ENCODE measurements at regions not wholly inside any gene's neighbourhood (a gene's known extent, or its start where the extent isn't known, plus 50 kb on each side); places are given as distances from the start of the nearest gene placed in this dataset.

DNA sequence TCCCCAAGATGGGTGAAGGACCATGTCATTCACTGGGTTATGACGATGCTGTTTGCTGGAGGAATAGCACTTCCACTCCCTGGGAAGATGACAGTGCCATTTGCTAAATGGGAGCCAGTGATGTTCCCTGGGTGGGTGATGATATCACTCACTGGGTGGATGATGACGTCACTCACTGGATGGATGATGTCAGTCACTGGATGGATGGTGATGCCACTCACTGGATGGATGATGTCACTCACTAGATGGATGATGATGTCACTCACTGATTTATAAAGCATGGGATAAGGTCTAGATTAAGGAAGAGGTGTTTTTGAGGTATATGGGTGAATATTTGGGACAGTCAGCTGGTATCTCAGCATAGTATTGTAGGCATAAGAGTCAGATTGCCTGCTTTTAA is 457.2 kb downstream of the AJAP1 start:
- DNase-seq (no peak), ATAC-seq (no peak)
- no peaks in the 10 kb centered on the region for H3K27me3 ChIP-seq
- H3K36me3 ChIP-seq (replicated peaks in 1 of 2; ENCODE audit: insufficient read depth in 1 of 2, low read depth in 2 of 2): no peaks in the 10 kb centered on the region
- no peak overlapping the region for H3K4me3 ChIP-seq
- no peaks in the 10 kb centered on the region for H3K9me3 ChIP-seq
- intact Hi-C loops (cut with DNase I): no loop called here
- H3K27ac ChIP-seq: no peak overlapping the region
- 60 to 71% methylated on average over 2 of the region's 2 CpGs for WGBS, 2 donors
- TF ChIP-seq POLR2A (IDR thresholded peaks at IDR 0.05): no peak
- TF ChIP-seq, protein P1, sequence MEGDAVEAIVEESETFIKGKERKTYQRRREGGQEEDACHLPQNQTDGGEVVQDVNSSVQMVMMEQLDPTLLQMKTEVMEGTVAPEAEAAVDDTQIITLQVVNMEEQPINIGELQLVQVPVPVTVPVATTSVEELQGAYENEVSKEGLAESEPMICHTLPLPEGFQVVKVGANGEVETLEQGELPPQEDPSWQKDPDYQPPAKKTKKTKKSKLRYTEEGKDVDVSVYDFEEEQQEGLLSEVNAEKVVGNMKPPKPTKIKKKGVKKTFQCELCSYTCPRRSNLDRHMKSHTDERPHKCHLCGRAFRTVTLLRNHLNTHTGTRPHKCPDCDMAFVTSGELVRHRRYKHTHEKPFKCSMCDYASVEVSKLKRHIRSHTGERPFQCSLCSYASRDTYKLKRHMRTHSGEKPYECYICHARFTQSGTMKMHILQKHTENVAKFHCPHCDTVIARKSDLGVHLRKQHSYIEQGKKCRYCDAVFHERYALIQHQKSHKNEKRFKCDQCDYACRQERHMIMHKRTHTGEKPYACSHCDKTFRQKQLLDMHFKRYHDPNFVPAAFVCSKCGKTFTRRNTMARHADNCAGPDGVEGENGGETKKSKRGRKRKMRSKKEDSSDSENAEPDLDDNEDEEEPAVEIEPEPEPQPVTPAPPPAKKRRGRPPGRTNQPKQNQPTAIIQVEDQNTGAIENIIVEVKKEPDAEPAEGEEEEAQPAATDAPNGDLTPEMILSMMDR (IDR thresholded peaks at IDR 0.05): no peak
- H3K4me1 ChIP-seq: no peaks in the 10 kb centered on the region

DNA sequence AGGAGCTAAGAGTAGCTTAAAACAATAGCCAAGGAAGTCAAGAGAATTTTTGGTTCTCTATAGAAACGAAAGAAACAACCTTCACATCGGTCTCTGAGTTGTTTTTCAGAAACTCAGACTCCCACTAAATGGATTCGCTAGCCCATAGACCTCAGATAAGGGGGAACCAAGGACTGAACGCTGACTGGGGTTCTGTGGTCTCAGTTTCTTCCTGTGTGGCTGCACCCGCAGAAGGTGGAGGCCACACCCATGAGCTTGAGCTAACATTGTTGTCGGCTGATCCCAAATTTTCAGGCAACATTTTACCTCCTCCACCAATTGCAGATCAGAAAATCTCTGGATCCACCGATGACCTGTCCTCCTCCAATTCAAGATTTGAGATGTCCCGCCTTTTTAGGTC is 456.1 kb downstream of the AJAP1 start:
- ATAC-seq (no peak), DNase-seq (no peak)
- intact Hi-C loops (cut with DNase I): no loop called here
- no peak overlapping the region for H3K27ac ChIP-seq
- H3K9me3 ChIP-seq: no peaks in the 10 kb centered on the region
- 59 to 62% methylated on average over 8 of the region's 8 CpGs for WGBS, 2 donors
- H3K4me3 ChIP-seq: no peak overlapping the region
- H3K4me1 ChIP-seq: no peaks in the 10 kb centered on the region
- no peaks in the 10 kb centered on the region for H3K27me3 ChIP-seq
- H3K36me3 ChIP-seq (replicated peaks in 1 of 2; ENCODE audit: insufficient read depth in 1 of 2, low read depth in 2 of 2): no peaks in the 10 kb centered on the region
- no peak for TF ChIP-seq POLR2A (IDR thresholded peaks at IDR 0.05)
- TF ChIP-seq, protein P1 (IDR thresholded peaks at IDR 0.05): no peak

DNA sequence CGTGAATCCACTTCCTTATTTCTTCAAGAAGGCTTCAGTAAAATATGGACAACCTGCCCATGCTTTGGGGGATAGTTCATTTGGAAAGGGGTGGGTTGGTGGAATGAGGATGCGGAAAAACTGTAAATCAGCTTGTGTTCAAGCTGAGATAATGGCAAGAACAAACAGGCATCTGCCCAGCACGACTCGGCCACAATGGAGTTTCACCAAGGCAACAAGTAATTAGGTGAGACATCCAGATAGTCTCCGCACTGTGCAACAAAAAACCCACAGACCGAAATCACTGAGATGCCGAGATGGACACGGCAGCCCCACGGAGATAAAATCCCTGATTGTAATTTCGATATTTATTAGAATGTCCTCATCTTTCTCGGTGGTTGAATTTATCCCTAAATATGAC is 455.2 kb downstream of the AJAP1 start:
- DNase-seq (no peak), ATAC-seq (no peak)
- intact Hi-C loops (cut with DNase I): no loop called here
- 44 to 52% methylated on average over 11 of the region's 11 CpGs for WGBS, 2 donors
- H3K9me3 ChIP-seq: no peaks in the 10 kb centered on the region
- no peak overlapping the region for H3K27ac ChIP-seq
- no peaks in the 10 kb centered on the region for H3K27me3 ChIP-seq
- TF ChIP-seq, protein P1 (IDR thresholded peaks at IDR 0.05): no peak
- TF ChIP-seq POLR2A (IDR thresholded peaks at IDR 0.05): no peak
- H3K36me3 ChIP-seq (replicated peaks in 1 of 2; ENCODE audit: insufficient read depth in 1 of 2, low read depth in 2 of 2): no peaks in the 10 kb centered on the region
- H3K4me1 ChIP-seq: no peaks in the 10 kb centered on the region
- no peak overlapping the region for H3K4me3 ChIP-seq

DNA sequence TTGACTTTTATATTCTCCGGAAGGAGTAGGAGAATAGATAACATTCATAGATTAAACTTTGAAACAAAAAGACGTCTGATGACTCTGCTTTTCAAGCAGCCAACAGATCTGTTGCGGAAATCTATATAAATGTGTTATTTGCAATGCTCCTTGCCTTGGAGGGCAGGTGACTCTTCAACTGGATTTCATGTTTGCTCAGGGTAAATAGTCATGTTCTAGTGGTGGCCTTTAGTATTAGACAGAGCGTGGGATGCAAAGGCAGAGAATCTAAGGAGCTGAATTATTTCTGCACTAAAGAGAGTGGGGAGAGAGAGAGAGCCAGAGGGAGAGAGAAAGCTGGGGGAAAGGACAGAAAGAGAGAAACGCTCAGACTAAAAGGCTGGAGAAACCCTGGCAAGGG is 454.3 kb downstream of the AJAP1 start:
- TF ChIP-seq POLR2A (IDR thresholded peaks at IDR 0.05): no peak
- TF ChIP-seq, protein P1 (IDR thresholded peaks at IDR 0.05): peak in 1 of 7 experiments; percentile 3
- Histone ChIP-seq H3K9me3 (no peaks in the 10 kb centered on the region), H3K4me1 (no peaks in the 10 kb centered on the region), H3K4me3 (no peak overlapping the region), H3K27ac (no peak overlapping the region), H3K36me3 (replicated peaks in 1 of 2; ENCODE audit: insufficient read depth in 1 of 2, low read depth in 2 of 2) (no peaks in the 10 kb centered on the region), H3K27me3 (no peaks in the 10 kb centered on the region)
- intact Hi-C loops (cut with DNase I): no loop called here
- 16 to 17% methylated on average over 5 of the region's 5 CpGs for WGBS, 2 donors
- DNase-seq: no peak
- ATAC-seq: no peak

DNA sequence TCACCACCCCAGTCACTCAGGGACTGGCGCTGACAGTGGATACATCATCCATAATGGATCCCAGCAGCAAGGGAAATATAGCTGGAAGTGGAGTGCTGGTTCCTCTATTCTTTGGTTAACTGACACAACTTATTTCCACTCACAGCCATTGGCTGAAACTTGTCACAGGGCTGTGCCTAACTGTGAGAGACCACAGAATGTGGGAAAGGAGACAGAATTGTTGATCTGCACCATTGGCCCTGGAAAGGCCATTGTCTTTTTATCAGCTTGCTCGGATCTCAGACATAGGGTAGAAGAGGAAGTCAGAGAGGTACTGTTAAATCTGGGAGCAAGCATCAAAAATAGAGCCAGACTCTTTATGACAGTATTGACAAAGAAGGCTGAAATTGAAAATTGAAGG is 451.3 kb downstream of the AJAP1 start:
- H3K27ac ChIP-seq: no peak overlapping the region
- no peak overlapping the region for H3K4me3 ChIP-seq
- no peaks in the 10 kb centered on the region for H3K4me1 ChIP-seq
- DNase-seq: no peak
- intact Hi-C loops (cut with DNase I): no loop called here
- no peak for ATAC-seq
- 44 to 54% methylated on average over 2 of the region's 2 CpGs for WGBS, 2 donors
- H3K9me3 ChIP-seq: no peaks in the 10 kb centered on the region
- H3K36me3 ChIP-seq (replicated peaks in 1 of 2; ENCODE audit: insufficient read depth in 1 of 2, low read depth in 2 of 2): no peaks in the 10 kb centered on the region
- no peaks in the 10 kb centered on the region for H3K27me3 ChIP-seq
- TF ChIP-seq, protein P1 (IDR thresholded peaks at IDR 0.05): no peak
- TF ChIP-seq POLR2A (IDR thresholded peaks at IDR 0.05): no peak

Measured in body of pancreas (tissue), 4 donors.